ENCODE measurements at regions not wholly inside any gene's neighbourhood (a gene's known extent, or its start where the extent isn't known, plus 50 kb on each side); places are given as distances from the start of the nearest gene placed in this dataset.

DNA sequence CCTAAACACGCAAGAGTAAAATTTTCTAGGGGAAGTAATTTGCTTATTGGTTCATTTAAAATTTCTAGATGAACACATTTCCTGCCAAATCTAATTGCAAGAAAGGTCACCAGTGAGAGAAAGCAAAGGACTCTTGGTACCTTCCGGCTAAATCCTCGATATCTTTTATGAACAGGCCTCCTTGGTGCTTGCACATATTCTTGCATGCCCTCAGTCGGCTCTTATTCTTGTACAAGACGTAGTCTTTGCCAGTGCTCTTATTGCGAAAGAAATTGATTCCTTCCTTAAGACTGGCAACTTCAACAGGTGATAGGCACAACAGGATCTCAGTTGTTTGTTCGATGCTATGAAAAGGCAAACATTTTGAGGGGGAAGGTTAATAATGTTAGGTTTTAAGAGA lies 141.7 kb upstream of the CARMIL1 start:
- peak overlapping the region; percentile 76 for H2AFZ ChIP-seq (ENCODE audit: low read length)
- peaks cover 21% of the 10 kb centered on the region for H3K36me3 ChIP-seq (ENCODE audit: insufficient read depth, low read length)
- peaks cover 32% of the 10 kb centered on the region for H3K9me3 ChIP-seq (ENCODE audit: insufficient read depth, low read depth, low read length)
- H3K4me1 ChIP-seq (ENCODE audit: insufficient read depth, low read length, poor library complexity, severe bottlenecking) = peaks cover 34% of the 10 kb centered on the region
- TF ChIP-seq, protein P1, sequence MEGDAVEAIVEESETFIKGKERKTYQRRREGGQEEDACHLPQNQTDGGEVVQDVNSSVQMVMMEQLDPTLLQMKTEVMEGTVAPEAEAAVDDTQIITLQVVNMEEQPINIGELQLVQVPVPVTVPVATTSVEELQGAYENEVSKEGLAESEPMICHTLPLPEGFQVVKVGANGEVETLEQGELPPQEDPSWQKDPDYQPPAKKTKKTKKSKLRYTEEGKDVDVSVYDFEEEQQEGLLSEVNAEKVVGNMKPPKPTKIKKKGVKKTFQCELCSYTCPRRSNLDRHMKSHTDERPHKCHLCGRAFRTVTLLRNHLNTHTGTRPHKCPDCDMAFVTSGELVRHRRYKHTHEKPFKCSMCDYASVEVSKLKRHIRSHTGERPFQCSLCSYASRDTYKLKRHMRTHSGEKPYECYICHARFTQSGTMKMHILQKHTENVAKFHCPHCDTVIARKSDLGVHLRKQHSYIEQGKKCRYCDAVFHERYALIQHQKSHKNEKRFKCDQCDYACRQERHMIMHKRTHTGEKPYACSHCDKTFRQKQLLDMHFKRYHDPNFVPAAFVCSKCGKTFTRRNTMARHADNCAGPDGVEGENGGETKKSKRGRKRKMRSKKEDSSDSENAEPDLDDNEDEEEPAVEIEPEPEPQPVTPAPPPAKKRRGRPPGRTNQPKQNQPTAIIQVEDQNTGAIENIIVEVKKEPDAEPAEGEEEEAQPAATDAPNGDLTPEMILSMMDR (conservative IDR thresholded peaks at IDR 0.05; ENCODE audit: low read length) = no peak
- TF ChIP-seq EZH2phosphoT487 (IDR thresholded peaks at IDR 0.05; ENCODE audit: borderline replicate concordance) = no peak
- H3K9me2 ChIP-seq (replicated peaks; ENCODE audit: low read depth, low read length) = no peaks in the 10 kb centered on the region
- no peaks in the 10 kb centered on the region for H4K20me1 ChIP-seq (ENCODE audit: insufficient read depth, low read length, poor library complexity, severe bottlenecking)
- peak overlapping the region; percentile 88 for H3K4me3 ChIP-seq (ENCODE audit: low read length, poor library complexity, severe bottlenecking)
- H3K4me2 ChIP-seq (ENCODE audit: low read depth, low read length, poor library complexity, severe bottlenecking) = peak overlapping the region; percentile 97
- peaks cover 34% of the 10 kb centered on the region for H3K79me2 ChIP-seq (ENCODE audit: insufficient read depth, low read length)
- H3K27me3 ChIP-seq (ENCODE audit: insufficient read depth, low read length, poor library complexity, severe bottlenecking) = no peaks in the 10 kb centered on the region
- peaks cover 5% of the 10 kb centered on the region for H3F3A ChIP-seq (ENCODE audit: low read depth)
- peak overlapping the region; percentile 93 for H3K9ac ChIP-seq (ENCODE audit: low read depth, low read length, poor library complexity, severe bottlenecking)

DNA sequence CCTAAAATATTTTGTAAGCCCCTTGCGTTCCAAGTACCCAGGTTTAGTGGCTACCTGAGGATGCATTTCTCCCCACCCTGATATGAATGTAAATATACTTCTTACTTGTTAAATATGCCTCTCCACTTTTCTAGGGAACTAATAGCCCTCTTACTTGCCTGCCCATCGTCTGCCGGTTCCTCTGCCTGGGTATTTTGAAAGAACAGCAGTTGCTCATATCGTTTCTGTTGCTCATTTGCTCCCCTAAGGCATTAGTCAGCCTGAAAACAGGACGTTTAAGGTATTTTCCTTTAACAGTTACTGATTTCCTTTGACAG lies 141.3 kb upstream of the CARMIL1 start:
- H3K9ac ChIP-seq (ENCODE audit: low read depth, low read length, poor library complexity, severe bottlenecking) = peak overlapping the region; percentile 93
- peaks cover 37% of the 10 kb centered on the region for H3K4me1 ChIP-seq (ENCODE audit: insufficient read depth, low read length, poor library complexity, severe bottlenecking)
- TF ChIP-seq, protein P1 (conservative IDR thresholded peaks at IDR 0.05; ENCODE audit: low read length) = no peak
- TF ChIP-seq EZH2phosphoT487 (IDR thresholded peaks at IDR 0.05; ENCODE audit: borderline replicate concordance) = no peak
- peaks cover 5% of the 10 kb centered on the region for H3F3A ChIP-seq (ENCODE audit: low read depth)
- H3K36me3 ChIP-seq (ENCODE audit: insufficient read depth, low read length) = peaks cover 21% of the 10 kb centered on the region
- no peaks in the 10 kb centered on the region for H3K27me3 ChIP-seq (ENCODE audit: insufficient read depth, low read length, poor library complexity, severe bottlenecking)
- H3K4me3 ChIP-seq (ENCODE audit: low read length, poor library complexity, severe bottlenecking) = peak overlapping the region; percentile 88
- peak overlapping the region; percentile 76 for H2AFZ ChIP-seq (ENCODE audit: low read length)
- H3K4me2 ChIP-seq (ENCODE audit: low read depth, low read length, poor library complexity, severe bottlenecking) = peak overlapping the region; percentile 97
- peaks cover 29% of the 10 kb centered on the region for H3K9me3 ChIP-seq (ENCODE audit: insufficient read depth, low read depth, low read length)
- peaks cover 31% of the 10 kb centered on the region for H3K79me2 ChIP-seq (ENCODE audit: insufficient read depth, low read length)
- no peaks in the 10 kb centered on the region for H3K9me2 ChIP-seq (replicated peaks; ENCODE audit: low read depth, low read length)
- H4K20me1 ChIP-seq (ENCODE audit: insufficient read depth, low read length, poor library complexity, severe bottlenecking) = no peaks in the 10 kb centered on the region

DNA sequence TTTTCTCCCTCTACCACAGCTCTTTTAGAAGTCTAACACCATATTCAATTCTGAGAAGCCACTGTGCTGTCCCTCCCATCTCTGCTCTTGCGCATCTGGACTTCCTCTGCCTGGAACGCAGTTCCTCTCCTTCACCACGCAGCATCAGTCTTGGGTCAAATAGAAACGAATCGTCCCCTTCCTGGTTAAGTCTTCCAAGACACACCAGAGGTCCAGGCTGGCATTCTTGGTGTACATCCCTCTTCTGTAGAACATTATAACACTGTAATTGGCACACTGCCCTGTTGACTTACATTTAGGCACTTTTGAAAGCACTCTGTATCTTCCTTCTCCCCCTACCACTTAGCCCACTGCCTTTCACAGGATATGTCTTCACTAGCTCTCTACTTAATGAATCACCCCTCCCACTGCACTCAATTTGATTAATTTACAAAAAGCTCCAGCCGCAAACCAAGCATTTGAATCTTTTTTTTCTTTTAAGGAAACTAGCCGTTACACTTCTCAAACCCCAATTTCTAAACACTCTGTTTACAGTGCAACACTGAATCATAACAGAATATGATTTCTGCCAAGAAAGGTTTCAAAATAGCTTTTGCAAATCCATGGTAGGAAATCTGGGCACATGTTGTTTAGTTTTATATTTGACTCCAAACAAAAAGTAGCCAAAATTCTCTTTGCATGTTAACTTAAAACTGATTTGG lies 140.8 kb upstream of the CARMIL1 start:
- no peaks in the 10 kb centered on the region for H3K27me3 ChIP-seq (ENCODE audit: insufficient read depth, low read length, poor library complexity, severe bottlenecking)
- H3K9me2 ChIP-seq (replicated peaks; ENCODE audit: low read depth, low read length) = no peaks in the 10 kb centered on the region
- H4K20me1 ChIP-seq (ENCODE audit: insufficient read depth, low read length, poor library complexity, severe bottlenecking) = no peaks in the 10 kb centered on the region
- TF ChIP-seq EZH2phosphoT487 (IDR thresholded peaks at IDR 0.05; ENCODE audit: borderline replicate concordance) = no peak
- TF ChIP-seq, protein P1 (conservative IDR thresholded peaks at IDR 0.05; ENCODE audit: low read length) = peak; percentile 39
- peak overlapping the region; percentile 97 for H3K4me2 ChIP-seq (ENCODE audit: low read depth, low read length, poor library complexity, severe bottlenecking)
- peak overlapping the region; percentile 76 for H2AFZ ChIP-seq (ENCODE audit: low read length)
- peaks cover 5% of the 10 kb centered on the region for H3F3A ChIP-seq (ENCODE audit: low read depth)
- peaks cover 24% of the 10 kb centered on the region for H3K9me3 ChIP-seq (ENCODE audit: insufficient read depth, low read depth, low read length)
- peaks cover 37% of the 10 kb centered on the region for H3K4me1 ChIP-seq (ENCODE audit: insufficient read depth, low read length, poor library complexity, severe bottlenecking)
- H3K9ac ChIP-seq (ENCODE audit: low read depth, low read length, poor library complexity, severe bottlenecking) = peak overlapping the region; percentile 93
- H3K36me3 ChIP-seq (ENCODE audit: insufficient read depth, low read length) = peaks cover 18% of the 10 kb centered on the region
- peaks cover 31% of the 10 kb centered on the region for H3K79me2 ChIP-seq (ENCODE audit: insufficient read depth, low read length)
- peak overlapping the region; percentile 88 for H3K4me3 ChIP-seq (ENCODE audit: low read length, poor library complexity, severe bottlenecking)

Data from Loucy (cell line).